ENCODE measurements at regions not wholly inside any gene's neighbourhood (a gene's known extent, or its start where the extent isn't known, plus 50 kb on each side); places are given as distances from the start of the nearest gene placed in this dataset.
"Not testable (repeated sequence)": the region's sequence is repeated elsewhere in the genome, so short reads cannot be mapped to it uniquely, and the experiment has no call there.

GRCh38 chr10:126722726-126723125 lies 52.2 kb upstream of the C10orf90 start:
- no peak for DNase-seq (ENCODE audit: low read depth in 2 of 3, low spot score in 2 of 3)

GRCh38 chr10:126723226-126723625 lies 52.7 kb upstream of the C10orf90 start:
- DNase-seq (ENCODE audit: low read depth in 2 of 3, low spot score in 2 of 3), result no peak

- no peak for DNase-seq (ENCODE audit: low read depth in 2 of 3, low spot score in 2 of 3)
These were observed 58.9 kb upstream of the C10orf90 start for GRCh38 chr10:126729314-126729870.

GRCh38 chr10:126730856-126731609 lies 60.5 kb upstream of the C10orf90 start:
- no peak for DNase-seq (ENCODE audit: low read depth in 2 of 3, low spot score in 2 of 3)

GRCh38 chr10:126731610-126731990 lies 61.1 kb upstream of the C10orf90 start:
- no peak for DNase-seq (ENCODE audit: low read depth in 2 of 3, low spot score in 2 of 3)

- DNase-seq (ENCODE audit: low read depth in 2 of 3, low spot score in 2 of 3), result no peak
These were observed 61.8 kb upstream of the C10orf90 start for GRCh38 chr10:126732308-126732707.

GRCh38 chr10:126732868-126733267 lies 62.4 kb upstream of the C10orf90 start:
- no peak for DNase-seq (ENCODE audit: low read depth in 2 of 3, low spot score in 2 of 3)

GRCh38 chr10:126734015-126734414 lies 63.5 kb upstream of the C10orf90 start:
- no peak for DNase-seq (ENCODE audit: low read depth in 2 of 3, low spot score in 2 of 3)

GRCh38 chr10:126734967-126735366 lies 64.5 kb upstream of the C10orf90 start:
- no peak for DNase-seq (ENCODE audit: low read depth in 2 of 3, low spot score in 2 of 3)

GRCh38 chr10:126736142-126736541 lies 65.6 kb upstream of the C10orf90 start:
- DNase-seq (ENCODE audit: low read depth in 2 of 3, low spot score in 2 of 3), result no peak

- DNase-seq (ENCODE audit: low read depth in 2 of 3, low spot score in 2 of 3), result no peak
These were observed 66.2 kb upstream of the C10orf90 start for GRCh38 chr10:126736727-126737126.

GRCh38 chr10:126738001-126738400 lies 67.5 kb upstream of the C10orf90 start:
- no peak for DNase-seq (ENCODE audit: low read depth in 2 of 3, low spot score in 2 of 3)

- DNase-seq (ENCODE audit: low read depth in 2 of 3, low spot score in 2 of 3), result no peak
These were observed 74.1 kb upstream of the C10orf90 start for GRCh38 chr10:126744571-126744970.

GRCh38 chr10:126749015-126749655 lies 78.6 kb upstream of the C10orf90 start:
- DNase-seq (ENCODE audit: low read depth in 2 of 3, low spot score in 2 of 3), result peak in 2 of 3 donors; percentile 44 to 68

- DNase-seq (ENCODE audit: low read depth in 2 of 3, low spot score in 2 of 3), result no peak
These were observed 84.5 kb upstream of the C10orf90 start for GRCh38 chr10:126754966-126755365.

GRCh38 chr10:126758867-126759266 lies 88.4 kb upstream of the C10orf90 start:
- DNase-seq (ENCODE audit: low read depth in 2 of 3, low spot score in 2 of 3), result no peak

GRCh38 chr10:126759531-126759930 lies 89.0 kb upstream of the C10orf90 start:
- DNase-seq (ENCODE audit: low read depth in 2 of 3, low spot score in 2 of 3), result no peak

GRCh38 chr10:126766646-126767045 lies 96.2 kb upstream of the C10orf90 start:
- not testable (repeated sequence) for DNase-seq (ENCODE audit: low read depth in 2 of 3, low spot score in 2 of 3)

- no peak for DNase-seq (ENCODE audit: low read depth in 2 of 3, low spot score in 2 of 3)
These were observed 100.3 kb upstream of the C10orf90 start for GRCh38 chr10:126770809-126771208.

GRCh38 chr10:126776168-126776567 lies 105.7 kb upstream of the C10orf90 start:
- no peak for DNase-seq (ENCODE audit: low read depth in 2 of 3, low spot score in 2 of 3)

- DNase-seq (ENCODE audit: low read depth in 2 of 3, low spot score in 2 of 3), result no peak
These were observed 107.2 kb upstream of the C10orf90 start for GRCh38 chr10:126777714-126778113.
